H54 (cell line): ENCODE measurements at regions not wholly inside any gene's neighbourhood (a gene's known extent, or its start where the extent isn't known, plus 50 kb on each side); places are given as distances from the start of the nearest gene placed in this dataset.
A peak's percentile ranks its signal among the peaks of the same experiment; 100 is the strongest.

ENCODE experiments used
- DNase-seq: peaks from one replicate; pipeline ENCODE4 v3.0.0; 2011; ENCODE audit warnings: low spot score, mixed read lengths; ENCODE audit not compliant: insufficient read length
- FAIRE-seq: peaks from 3 replicates; lab custom pipeline; 2011; peaks lifted over from hg19 to GRCh38; lab: Jason Lieb, UNC
- POLR2A ChIP-seq: IDR thresholded peaks from 2 replicates; pipeline ENCODE4 v1.6.1; 2011; ENCODE audit warnings: low read depth, mild to moderate bottlenecking, low read length

- no peak for TF ChIP-seq POLR2A
- FAIRE-seq, result no peak
- no peak for DNase-seq
Measured at GRCh38 chr17:5703736-5704135, 119.4 kb upstream of the NLRP1 start.

DNA sequence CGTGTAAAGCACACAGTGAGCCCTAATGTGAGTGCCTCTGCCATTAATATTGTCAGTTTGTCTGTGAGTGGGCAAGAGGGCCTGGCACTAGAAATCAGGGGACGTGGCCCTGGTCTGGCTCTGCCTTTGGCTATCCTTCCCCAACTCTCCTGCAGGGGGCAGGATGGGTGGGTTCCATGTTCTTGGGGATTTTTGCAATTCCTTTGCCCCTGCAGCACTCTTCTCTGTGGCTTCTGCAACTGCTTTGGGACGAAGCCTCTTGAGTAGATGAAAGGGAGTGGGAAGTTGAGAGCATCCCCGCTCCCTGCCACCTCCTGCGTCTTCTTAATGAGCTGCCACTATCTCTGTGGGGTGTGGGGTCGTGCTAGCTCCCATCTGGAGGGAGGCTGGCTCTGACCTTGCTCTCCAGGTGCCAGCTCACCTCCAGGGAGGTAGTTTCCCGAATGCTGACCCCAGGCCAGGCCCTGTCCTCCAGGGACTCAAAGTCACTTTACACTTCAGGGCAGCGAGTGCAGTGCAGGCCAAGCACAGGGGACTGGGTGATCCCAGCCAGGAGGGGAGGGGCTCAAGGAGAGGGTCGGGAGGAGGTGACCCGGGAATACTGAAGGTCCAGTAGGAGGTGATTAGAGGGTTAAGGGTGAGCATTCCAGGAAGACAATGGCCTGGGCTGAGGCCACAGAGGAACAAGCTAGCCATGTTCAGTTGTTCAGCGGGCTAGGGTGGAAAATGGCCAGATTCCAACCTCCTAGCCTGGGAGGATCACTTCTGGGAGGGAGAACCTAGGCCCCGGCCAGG, 121.0 kb upstream of the NLRP1 start:
- DNase-seq (no peak), FAIRE-seq (no peak)
- no peak for TF ChIP-seq POLR2A

DNA sequence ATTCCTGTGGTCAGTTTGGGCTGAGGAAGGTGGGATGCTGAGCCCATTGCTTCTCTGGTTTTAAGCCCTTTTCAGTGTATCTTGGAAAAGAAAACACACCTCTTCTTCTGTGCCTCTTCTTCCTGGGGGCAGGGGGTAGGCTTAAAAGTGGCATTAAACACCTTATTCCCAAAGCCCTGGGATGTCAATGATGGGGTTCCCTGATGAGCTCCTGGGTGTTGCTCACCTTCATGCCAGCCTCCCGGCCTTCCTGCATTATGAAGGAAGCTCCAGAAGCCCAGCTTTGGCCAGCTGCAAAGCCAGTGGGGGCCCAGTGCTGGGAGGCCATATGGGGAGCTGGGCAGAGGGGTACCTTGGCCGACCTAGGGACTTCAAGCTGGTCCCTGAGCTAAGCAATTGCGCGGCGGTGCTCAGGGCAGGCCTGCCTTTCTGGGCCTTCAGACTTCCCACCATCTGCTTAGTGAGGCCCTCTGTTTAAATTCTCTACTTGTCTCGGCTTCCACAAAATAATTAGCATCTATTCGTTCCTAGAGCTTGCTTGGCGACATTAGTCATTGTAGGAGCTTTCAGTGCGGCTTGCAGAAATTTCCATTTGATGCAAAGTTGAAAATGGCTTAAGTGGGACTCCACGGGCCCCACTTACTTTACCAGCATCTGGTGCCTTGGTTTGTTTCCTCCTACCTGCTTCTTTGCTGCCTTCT, 121.7 kb upstream of the NLRP1 start:
- TF ChIP-seq POLR2A, result no peak
- FAIRE-seq, result no peak

DNA sequence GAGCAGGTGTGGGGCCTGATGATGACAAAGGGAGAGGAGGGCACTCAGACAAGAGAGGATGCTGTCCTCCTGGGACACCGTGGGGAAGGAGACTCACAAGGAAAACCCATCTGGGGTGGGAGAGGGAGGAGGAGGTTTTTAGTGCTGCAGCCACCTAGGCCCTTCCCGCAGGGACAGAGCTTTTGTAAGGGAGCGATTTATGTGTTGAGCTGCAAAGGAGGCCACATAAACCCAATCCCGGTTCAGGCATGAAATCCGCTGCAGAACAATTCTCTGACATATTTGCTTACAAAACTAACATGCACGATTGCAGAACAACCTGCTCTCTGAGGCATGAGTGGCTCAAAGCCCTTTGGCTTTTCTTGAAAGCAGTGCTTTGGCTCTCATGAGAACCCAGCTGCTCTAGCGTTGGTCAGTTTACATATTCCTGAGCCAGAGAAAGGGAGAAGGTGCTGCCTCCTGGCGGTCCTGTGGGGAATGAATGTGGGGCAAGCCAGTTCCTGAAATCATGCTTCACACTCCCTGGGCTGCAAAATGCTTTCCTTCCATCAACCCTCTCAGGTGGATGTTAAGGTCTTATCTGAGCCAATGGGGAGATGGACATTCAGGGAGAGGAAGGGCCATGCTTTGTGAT, 122.4 kb upstream of the NLRP1 start:
- no peak for TF ChIP-seq POLR2A
- DNase-seq, result peak; percentile 35
- FAIRE-seq, result no peak

More for the DNA sequence above, 121.7 kb upstream of the NLRP1 start:
- no peak for DNase-seq

DNA sequence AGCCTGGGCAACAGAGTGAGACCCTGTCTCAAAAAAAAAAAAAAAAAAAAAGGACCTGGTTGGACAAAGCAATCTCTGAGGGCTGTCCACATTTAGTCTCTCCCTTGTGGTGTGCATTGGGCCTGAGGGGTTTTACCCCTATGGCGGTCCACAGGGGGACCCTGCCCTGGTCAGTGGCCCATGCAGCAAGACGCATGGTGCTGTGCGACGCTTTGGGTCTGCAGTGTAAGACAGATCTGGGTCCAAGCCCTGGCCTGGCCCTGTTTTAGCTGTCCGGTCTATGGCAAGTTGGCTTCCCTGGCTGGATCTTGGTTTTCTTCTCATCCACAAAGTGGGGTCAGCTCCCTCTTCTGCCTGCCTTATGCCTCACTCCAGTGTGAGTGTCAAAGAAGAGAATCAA, 123.2 kb upstream of the NLRP1 start:
- DNase-seq (no peak), FAIRE-seq (no peak)
- no peak for TF ChIP-seq POLR2A

DNA sequence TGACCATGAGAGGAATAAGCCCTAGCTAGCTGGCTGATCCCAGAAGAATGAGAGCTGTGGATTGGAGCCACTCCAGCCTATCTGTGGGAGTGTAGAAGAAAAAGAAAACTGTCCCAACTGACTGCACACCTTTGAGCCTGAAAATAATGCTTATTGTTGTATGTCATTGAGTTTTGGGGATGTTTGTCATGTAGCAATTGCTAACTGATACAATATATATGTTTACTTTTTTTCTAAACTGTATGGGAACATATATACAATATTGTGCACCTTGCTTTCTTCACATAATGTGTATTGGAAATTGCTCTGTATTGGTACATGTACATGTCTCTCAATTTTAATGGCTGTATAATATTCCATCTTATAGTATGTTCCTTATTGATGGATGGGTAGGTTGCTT, 124.0 kb upstream of the NLRP1 start:
- TF ChIP-seq POLR2A, result no peak

GRCh38 chr17:5711344-5711743, 127.0 kb upstream of the NLRP1 start:
- TF ChIP-seq POLR2A, result no peak
- FAIRE-seq (no peak), DNase-seq (no peak)

More for the DNA sequence above, 124.0 kb upstream of the NLRP1 start:
- DNase-seq (no peak), FAIRE-seq (no peak)

- TF ChIP-seq POLR2A, result no peak
- no peak for FAIRE-seq
Measured at GRCh38 chr17:5714993-5715392, 130.7 kb upstream of the NLRP1 start.

DNA sequence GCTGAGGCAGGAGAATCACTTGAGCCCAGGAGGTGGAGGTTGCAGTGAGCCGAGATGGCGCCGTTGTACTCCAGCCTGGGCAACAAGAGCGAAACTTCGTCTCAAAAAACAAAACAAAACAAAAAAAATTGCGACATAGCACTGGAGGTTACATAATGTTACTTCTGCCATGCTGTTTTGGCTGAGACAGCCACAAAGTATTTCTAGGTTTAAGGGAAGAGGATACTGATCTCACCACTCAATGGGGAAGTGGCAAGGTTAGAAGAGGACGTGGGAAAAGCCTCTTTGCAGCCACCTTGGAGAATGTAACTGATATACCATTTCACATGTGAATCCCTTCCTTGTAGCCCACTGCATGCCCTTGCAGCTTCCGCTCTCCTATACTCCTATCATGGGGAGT, 131.2 kb upstream of the NLRP1 start:
- no peak for TF ChIP-seq POLR2A
- DNase-seq (no peak), FAIRE-seq (no peak)

More at GRCh38 chr17:5714993-5715392, 130.7 kb upstream of the NLRP1 start:
- no peak for DNase-seq

DNA sequence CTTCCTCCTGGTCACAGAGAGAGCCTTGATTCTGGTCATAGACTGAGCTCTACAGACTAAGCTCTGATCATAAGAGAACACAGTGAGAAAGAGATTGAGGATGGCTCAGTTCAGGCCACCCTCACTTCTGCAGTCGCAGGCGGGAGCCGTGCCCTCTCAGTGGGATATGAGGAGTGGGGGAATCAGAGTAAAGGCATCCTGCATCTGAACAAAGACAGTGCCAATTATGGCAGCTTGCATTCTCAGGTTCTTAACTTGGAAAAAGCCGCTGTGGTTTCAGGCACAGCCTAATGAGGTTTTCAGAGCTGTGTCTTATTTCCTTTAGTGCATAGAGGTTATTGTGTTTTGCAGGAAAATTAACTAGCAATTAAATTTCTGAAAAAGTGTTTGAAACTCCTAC, 134.4 kb upstream of the NLRP1 start:
- no peak for DNase-seq
- no peak for FAIRE-seq
- no peak for TF ChIP-seq POLR2A

- DNase-seq, result no peak
- no peak for TF ChIP-seq POLR2A
- no peak for FAIRE-seq
Measured at GRCh38 chr17:5719976-5720375, 135.7 kb upstream of the NLRP1 start.

DNA sequence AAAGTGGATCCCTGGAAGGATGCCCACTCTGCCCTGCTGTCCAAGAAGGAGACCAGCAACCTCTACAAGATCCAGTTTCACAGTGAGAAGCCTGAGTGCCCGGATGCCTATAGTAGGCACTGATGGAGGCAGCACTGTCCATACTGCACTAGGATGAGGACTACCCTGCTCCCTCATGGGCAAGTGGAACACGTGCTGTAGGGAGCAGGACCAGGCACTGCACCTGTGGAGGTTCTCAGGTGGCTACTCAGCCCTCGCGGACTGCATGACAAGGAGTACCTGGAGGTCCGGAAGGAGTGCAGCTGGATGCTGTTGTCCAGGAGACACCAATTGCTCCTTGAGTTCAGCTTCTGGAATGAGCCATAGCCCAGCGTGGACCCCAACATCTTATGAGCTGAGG, 146.1 kb upstream of the NLRP1 start:
- no peak for FAIRE-seq

GRCh38 chr17:5740937-5741336, 156.6 kb upstream of the NLRP1 start:
- TF ChIP-seq POLR2A, result no peak
- DNase-seq (no peak), FAIRE-seq (no peak)

More for the DNA sequence above, 146.1 kb upstream of the NLRP1 start:
- no peak for TF ChIP-seq POLR2A
- DNase-seq, result no peak

DNA sequence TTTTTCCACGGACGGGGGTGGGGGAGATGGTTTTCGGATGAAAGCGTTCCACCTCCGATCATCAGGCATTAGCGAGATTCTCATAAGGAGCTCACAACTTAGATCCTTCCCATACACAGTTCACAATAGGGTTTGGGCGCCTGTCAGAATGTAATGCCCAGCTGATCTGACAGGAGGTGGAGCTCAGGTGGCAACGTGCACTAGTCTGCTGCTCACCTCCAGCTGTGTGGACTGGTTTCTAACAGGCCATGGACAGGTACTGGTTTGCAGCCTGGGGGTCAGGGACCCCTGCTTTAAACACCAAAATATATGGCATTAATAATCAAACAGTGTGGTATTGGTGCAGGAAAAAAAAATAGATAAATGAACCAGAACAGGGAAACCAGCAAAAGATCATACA, 157.5 kb upstream of the NLRP1 start:
- TF ChIP-seq POLR2A, result no peak
- no peak for DNase-seq
- FAIRE-seq, result no peak

- FAIRE-seq (no peak), DNase-seq (no peak)
- TF ChIP-seq POLR2A, result no peak
Measured at GRCh38 chr17:5745111-5745813, 161.0 kb upstream of the NLRP1 start.
